ENCODE measurements at regions not wholly inside any gene's neighbourhood (a gene's known extent, or its start where the extent isn't known, plus 50 kb on each side); places are given as distances from the start of the nearest gene placed in this dataset.

GRCh38 chr4:45283352-45283751 is 557.0 kb upstream of the GNPDA2 start:
- H3K27ac ChIP-seq (ENCODE audit: extremely low read length, insufficient read depth, low read length), result no peak overlapping the region
- H3K4me1 ChIP-seq (ENCODE audit: insufficient read depth, low read length), result no peaks in the 10 kb centered on the region
- intact Hi-C loops (cut with micrococcal nuclease; ENCODE audit: unreplicated experiment), result no loop called here
- no peak overlapping the region for H3K9ac ChIP-seq (ENCODE audit: insufficient read depth, low read depth, low read length)
- H3K4me3 ChIP-seq (replicated peaks in 1 of 3; ENCODE audit: insufficient read depth in 1 of 3, low read depth in 2 of 3, low read length in 3 of 3), result no peak overlapping the region
- H3K36me3 ChIP-seq (replicated peaks in 1 of 2; ENCODE audit: control insufficient read depth in 1 of 2, insufficient read depth in 2 of 2, low read length in 2 of 2), result no peaks in the 10 kb centered on the region
- ChIA-PET CTCF (ENCODE audit: low intra/inter-chr PET ratio, low total read pairs) (no interaction called here), POLR2A (no interaction called here)
- H2AFZ ChIP-seq (ENCODE audit: low read length), result no peak overlapping the region
- WGBS (ENCODE audit: low lambda C conversion rate), result 5% methylated on average over 7 of the region's 7 CpGs
- ATAC-seq (no peak), DNase-seq (ENCODE audit: low spot score) (no peak), FAIRE-seq (no peak)
- H3K9me3 ChIP-seq (ENCODE audit: low read length), result peaks cover 19% of the 10 kb centered on the region
- no peaks in the 10 kb centered on the region for H4K20me1 ChIP-seq (ENCODE audit: insufficient read depth, low read length)
- no peak for TF ChIP-seq ZNF605 (CRISPR knock-in tag; IDR thresholded peaks at IDR 0.05)
- no peak for TF ChIP-seq POLR2AphosphoS5 (IDR thresholded peaks at IDR 0.05; ENCODE audit: low read depth, low read length)
- TF ChIP-seq ZNF225 (CRISPR knock-in tag; IDR thresholded peaks at IDR 0.05), result no peak
- TF ChIP-seq HNRNPL (IDR thresholded peaks at IDR 0.05; ENCODE audit: low read depth, low read length), result no peak
- no peak for TF ChIP-seq PHF8 (CRISPR knock-in tag; IDR thresholded peaks at IDR 0.05)
- TF ChIP-seq YEATS2 (CRISPR knock-in tag; IDR thresholded peaks at IDR 0.05; ENCODE audit: borderline replicate concordance), result no peak
- TF ChIP-seq CREM (IDR thresholded peaks at IDR 0.05), result no peak
- no peak for TF ChIP-seq CREM (CRISPR knock-in tag; IDR thresholded peaks at IDR 0.05)
- no peak for TF ChIP-seq ZKSCAN1 (IDR thresholded peaks at IDR 0.05; ENCODE audit: low read length)
- no peak for TF ChIP-seq ZNF407 (CRISPR knock-in tag; IDR thresholded peaks at IDR 0.05; ENCODE audit: not compliant biosample characterization)
- TF ChIP-seq, protein P1, sequence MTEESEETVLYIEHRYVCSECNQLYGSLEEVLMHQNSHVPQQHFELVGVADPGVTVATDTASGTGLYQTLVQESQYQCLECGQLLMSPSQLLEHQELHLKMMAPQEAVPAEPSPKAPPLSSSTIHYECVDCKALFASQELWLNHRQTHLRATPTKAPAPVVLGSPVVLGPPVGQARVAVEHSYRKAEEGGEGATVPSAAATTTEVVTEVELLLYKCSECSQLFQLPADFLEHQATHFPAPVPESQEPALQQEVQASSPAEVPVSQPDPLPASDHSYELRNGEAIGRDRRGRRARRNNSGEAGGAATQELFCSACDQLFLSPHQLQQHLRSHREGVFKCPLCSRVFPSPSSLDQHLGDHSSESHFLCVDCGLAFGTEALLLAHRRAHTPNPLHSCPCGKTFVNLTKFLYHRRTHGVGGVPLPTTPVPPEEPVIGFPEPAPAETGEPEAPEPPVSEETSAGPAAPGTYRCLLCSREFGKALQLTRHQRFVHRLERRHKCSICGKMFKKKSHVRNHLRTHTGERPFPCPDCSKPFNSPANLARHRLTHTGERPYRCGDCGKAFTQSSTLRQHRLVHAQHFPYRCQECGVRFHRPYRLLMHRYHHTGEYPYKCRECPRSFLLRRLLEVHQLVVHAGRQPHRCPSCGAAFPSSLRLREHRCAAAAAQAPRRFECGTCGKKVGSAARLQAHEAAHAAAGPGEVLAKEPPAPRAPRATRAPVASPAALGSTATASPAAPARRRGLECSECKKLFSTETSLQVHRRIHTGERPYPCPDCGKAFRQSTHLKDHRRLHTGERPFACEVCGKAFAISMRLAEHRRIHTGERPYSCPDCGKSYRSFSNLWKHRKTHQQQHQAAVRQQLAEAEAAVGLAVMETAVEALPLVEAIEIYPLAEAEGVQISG (CRISPR knock-in tag; IDR thresholded peaks at IDR 0.05), result no peak
- TF ChIP-seq ZNF414 (CRISPR knock-in tag; IDR thresholded peaks at IDR 0.05), result no peak
- TF ChIP-seq ZNF747 (CRISPR knock-in tag; IDR thresholded peaks at IDR 0.05; ENCODE audit: borderline replicate concordance), result no peak
- no peak for TF ChIP-seq ESRRA (CRISPR knock-in tag; IDR thresholded peaks at IDR 0.05; ENCODE audit: low read depth)
- no peaks in the 10 kb centered on the region for H3K27me3 ChIP-seq (ENCODE audit: control insufficient read depth in 1 of 2, insufficient read depth in 2 of 2, low read length in 2 of 2)
- no peaks in the 10 kb centered on the region for H3K79me2 ChIP-seq (ENCODE audit: insufficient read depth, low read length)
- in situ Hi-C loops (cut with HindIII; ENCODE audit: extremely low pct_ligation_motif_present, low pct_unique_long_range_greater_than_20kb), result no loop called here
- no peak overlapping the region for H3K4me2 ChIP-seq (ENCODE audit: low read depth, low read length)
- BruUV-seq (replicated peaks), result no TSS peak

All from HepG2 (cell line).